ENCODE measurements at regions not wholly inside any gene's neighbourhood (a gene's known extent, or its start where the extent isn't known, plus 50 kb on each side); places are given as distances from the start of the nearest gene placed in this dataset.

DNA sequence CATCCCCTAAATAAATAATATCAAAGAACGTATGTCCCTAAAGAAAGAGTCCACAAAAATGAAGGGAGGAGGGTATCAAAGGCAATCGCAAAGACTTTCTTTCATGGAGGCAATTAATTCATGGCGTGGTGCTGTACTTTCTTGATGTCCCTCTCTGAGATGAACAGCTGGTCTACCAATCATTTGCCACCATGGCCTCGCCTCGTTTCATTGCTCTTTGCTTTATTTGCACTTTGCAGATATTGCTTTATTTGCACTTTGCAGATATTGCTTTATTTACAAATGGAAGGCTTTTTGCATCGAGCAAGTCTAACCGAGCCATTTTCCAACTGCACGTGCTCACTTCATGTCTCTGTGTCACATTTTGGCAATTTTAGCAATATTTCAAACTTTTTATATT, 104.0 kb upstream of the PTCH1 start:
- TF ChIP-seq CTCF (IDR thresholded peaks at IDR 0.05) = no peak
- TF ChIP-seq POLR2A (IDR thresholded peaks at IDR 0.05; ENCODE audit: low read depth) = no peak
- no peak for TF ChIP-seq EP300 (IDR thresholded peaks at IDR 0.05)
- no peak for TF ChIP-seq POLR2AphosphoS5 (IDR thresholded peaks at IDR 0.05)
